ENCODE measurements at regions not wholly inside any gene's neighbourhood (a gene's known extent, or its start where the extent isn't known, plus 50 kb on each side); places are given as distances from the start of the nearest gene placed in this dataset.

GRCh38 chr13:111397202-111397880 is 76.9 kb downstream of the TEX29 start:
- H3K9me2 ChIP-seq (replicated peaks; ENCODE audit: control insufficient read depth, low read length), result no peaks in the 10 kb centered on the region
- H4K20me1 ChIP-seq (ENCODE audit: control insufficient read depth, insufficient read depth, low read depth, low read length), result no peaks in the 10 kb centered on the region
- no peaks in the 10 kb centered on the region for H3K36me3 ChIP-seq (ENCODE audit: control insufficient read depth, low read length)
- H3K27ac ChIP-seq (ENCODE audit: low read depth, low read length), result no peak overlapping the region
- no peaks in the 10 kb centered on the region for H3K9me3 ChIP-seq (ENCODE audit: control insufficient read depth, insufficient read depth, low read length)
- no peaks in the 10 kb centered on the region for H3K27me3 ChIP-seq (ENCODE audit: control insufficient read depth, low read length)
- TF ChIP-seq CTCF (IDR thresholded peaks at IDR 0.05; ENCODE audit: low read depth, low read length, poor library complexity, severe bottlenecking) (no peak), EZH2phosphoT487 (IDR thresholded peaks at IDR 0.05; ENCODE audit: borderline replicate concordance, low read length) (no peak)
- no peak overlapping the region for H3K4me2 ChIP-seq (ENCODE audit: low read length)
- H3K4me3 ChIP-seq (ENCODE audit: low read length), result no peak overlapping the region
- no peaks in the 10 kb centered on the region for H3K79me2 ChIP-seq (ENCODE audit: control insufficient read depth, low read length)
- no peaks in the 10 kb centered on the region for H3K4me1 ChIP-seq (ENCODE audit: control insufficient read depth, low read length)
- H3F3A ChIP-seq (ENCODE audit: control insufficient read depth, insufficient read depth), result no peaks in the 10 kb centered on the region

- Histone ChIP-seq H3K9me2 (replicated peaks; ENCODE audit: control insufficient read depth, low read length) (no peaks in the 10 kb centered on the region), H4K20me1 (ENCODE audit: control insufficient read depth, insufficient read depth, low read depth, low read length) (no peaks in the 10 kb centered on the region), H3K27me3 (ENCODE audit: control insufficient read depth, low read length) (no peaks in the 10 kb centered on the region), H3K4me2 (ENCODE audit: low read length) (no peak overlapping the region), H3K4me1 (ENCODE audit: control insufficient read depth, low read length) (no peaks in the 10 kb centered on the region), H3K36me3 (ENCODE audit: control insufficient read depth, low read length) (no peaks in the 10 kb centered on the region), H3K4me3 (ENCODE audit: low read length) (no peak overlapping the region), H3K27ac (ENCODE audit: low read depth, low read length) (no peak overlapping the region), H3K79me2 (ENCODE audit: control insufficient read depth, low read length) (no peaks in the 10 kb centered on the region), H3F3A (ENCODE audit: control insufficient read depth, insufficient read depth) (no peaks in the 10 kb centered on the region), H3K9me3 (ENCODE audit: control insufficient read depth, insufficient read depth, low read length) (no peaks in the 10 kb centered on the region)
- TF ChIP-seq EZH2phosphoT487 (IDR thresholded peaks at IDR 0.05; ENCODE audit: borderline replicate concordance, low read length), result no peak
- TF ChIP-seq CTCF (IDR thresholded peaks at IDR 0.05; ENCODE audit: low read depth, low read length, poor library complexity, severe bottlenecking), result no peak
These were observed 77.8 kb downstream of the TEX29 start for GRCh38 chr13:111398196-111398595.

GRCh38 chr13:111398715-111399299 is 78.4 kb downstream of the TEX29 start:
- H4K20me1 ChIP-seq (ENCODE audit: control insufficient read depth, insufficient read depth, low read depth, low read length), result no peaks in the 10 kb centered on the region
- H3K4me1 ChIP-seq (ENCODE audit: control insufficient read depth, low read length), result no peaks in the 10 kb centered on the region
- TF ChIP-seq EZH2phosphoT487 (IDR thresholded peaks at IDR 0.05; ENCODE audit: borderline replicate concordance, low read length) (no peak), CTCF (IDR thresholded peaks at IDR 0.05; ENCODE audit: low read depth, low read length, poor library complexity, severe bottlenecking) (no peak)
- H3K27ac ChIP-seq (ENCODE audit: low read depth, low read length), result no peak overlapping the region
- no peak overlapping the region for H3K4me2 ChIP-seq (ENCODE audit: low read length)
- no peaks in the 10 kb centered on the region for H3K36me3 ChIP-seq (ENCODE audit: control insufficient read depth, low read length)
- no peaks in the 10 kb centered on the region for H3F3A ChIP-seq (ENCODE audit: control insufficient read depth, insufficient read depth)
- no peak overlapping the region for H3K4me3 ChIP-seq (ENCODE audit: low read length)
- no peaks in the 10 kb centered on the region for H3K9me2 ChIP-seq (replicated peaks; ENCODE audit: control insufficient read depth, low read length)
- H3K9me3 ChIP-seq (ENCODE audit: control insufficient read depth, insufficient read depth, low read length), result no peaks in the 10 kb centered on the region
- no peaks in the 10 kb centered on the region for H3K79me2 ChIP-seq (ENCODE audit: control insufficient read depth, low read length)
- no peaks in the 10 kb centered on the region for H3K27me3 ChIP-seq (ENCODE audit: control insufficient read depth, low read length)

Measured in DOHH2 (cell line).